GM18519 (cell line): ENCODE measurements at regions not wholly inside any gene's neighbourhood (a gene's known extent, or its start where the extent isn't known, plus 50 kb on each side); places are given as distances from the start of the nearest gene placed in this dataset.

Source experiments
- ATAC-seq: cut with Tn5 transposase; IDR thresholded peaks from one replicate; pipeline ENCODE4 v1.9.1; 2021; ENCODE audit warnings: mild to moderate bottlenecking, moderate library complexity; ENCODE audit not compliant: unreplicated experiment, low FRiP score

GRCh38 chr5:86329318-86329717 lies 288.4 kb upstream of the COX7C start:
- ATAC-seq, result no peak

DNA sequence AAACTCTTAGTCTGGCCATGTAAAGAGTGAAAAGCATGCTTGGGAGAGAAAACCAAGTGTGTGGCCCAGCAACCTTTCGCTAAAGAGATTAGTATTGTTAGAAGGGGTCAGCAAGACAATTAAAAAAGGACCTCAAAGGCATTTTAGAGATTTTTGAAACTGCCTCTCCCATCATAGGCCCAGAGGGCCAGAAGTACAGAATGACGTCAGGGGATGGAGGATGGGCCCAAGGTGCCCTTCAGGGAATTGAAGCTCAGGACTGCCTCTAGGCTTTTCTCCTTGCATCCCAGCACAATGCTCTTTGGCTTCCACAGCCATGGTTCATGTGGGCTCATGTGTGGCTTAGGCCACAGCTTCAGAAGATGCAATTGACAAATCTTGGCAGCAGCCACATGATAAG lies 287.0 kb upstream of the COX7C start:
- no peak for ATAC-seq

DNA sequence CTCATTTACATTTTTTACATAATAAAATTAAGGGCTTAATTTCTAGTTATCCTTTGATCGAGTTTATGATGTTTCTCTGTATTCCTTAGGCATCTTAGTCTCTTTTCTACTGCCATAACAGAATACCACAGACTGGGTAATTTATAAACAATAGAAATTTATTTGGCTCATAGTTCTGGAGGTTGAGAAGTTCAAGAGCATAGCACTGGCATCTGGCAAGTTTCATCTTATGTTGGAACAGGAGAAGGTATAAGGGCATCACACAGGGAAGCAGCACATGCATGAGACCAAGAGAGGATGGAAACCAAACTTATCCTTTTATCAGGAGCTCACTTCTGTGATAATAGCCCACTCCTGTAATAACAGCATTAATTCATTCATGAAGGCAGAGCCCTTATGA lies 284.9 kb upstream of the COX7C start:
- no peak for ATAC-seq

DNA sequence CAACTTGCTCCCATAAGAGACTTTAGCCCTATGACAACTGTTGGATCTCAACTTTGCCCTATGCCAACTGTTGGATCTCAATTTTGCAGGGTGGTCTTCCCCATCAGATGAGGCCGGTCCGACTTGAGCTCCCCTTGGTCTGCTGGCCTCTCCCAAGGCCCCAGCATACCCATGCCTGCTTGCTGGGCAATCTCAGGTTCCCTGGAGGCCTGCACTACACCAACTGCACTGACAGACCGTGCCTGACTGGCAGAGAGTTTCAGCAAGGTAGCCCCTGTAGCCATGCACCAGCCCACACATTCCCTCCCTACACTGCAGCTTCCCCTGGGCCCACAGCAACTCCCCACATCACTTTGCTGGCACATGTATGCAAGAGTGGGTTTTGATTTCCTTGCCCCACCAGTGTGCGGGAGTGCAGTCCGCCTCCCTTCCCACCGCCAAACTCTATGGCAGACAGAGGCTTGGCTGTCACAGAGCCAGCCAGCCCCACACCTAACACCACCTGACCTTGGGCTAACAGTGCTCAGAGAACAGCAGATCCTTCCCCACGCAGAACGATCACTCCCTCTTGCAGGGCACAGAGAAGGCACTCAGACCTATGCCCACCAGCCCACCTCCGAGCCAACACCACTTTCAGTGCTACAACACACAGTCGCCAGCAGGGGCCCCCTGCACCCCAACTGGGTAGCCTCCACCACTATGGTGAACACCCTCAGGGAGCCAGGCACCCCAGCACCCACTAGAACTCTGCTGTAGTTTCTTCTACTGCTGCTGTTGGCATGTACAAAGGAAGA lies 279.9 kb upstream of the COX7C start:
- ATAC-seq, result no peak

DNA sequence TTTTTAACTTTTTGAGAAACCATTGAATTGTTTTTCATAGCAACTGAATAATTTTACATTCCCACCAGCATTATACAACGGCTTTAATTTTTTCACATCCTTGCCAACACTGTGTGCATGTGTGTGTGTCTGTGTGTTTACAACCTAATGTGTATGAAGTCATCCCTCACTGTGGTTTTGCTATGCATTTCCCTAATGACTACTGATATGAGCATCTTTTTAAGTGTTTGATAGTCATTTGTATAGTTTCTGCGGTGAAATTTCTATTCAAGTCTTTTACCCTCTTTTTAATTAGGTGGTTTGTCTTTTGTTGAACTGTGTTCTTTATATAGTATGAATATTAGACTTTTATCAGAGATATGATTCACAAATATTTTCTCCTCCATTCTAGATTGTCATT lies 263.1 kb upstream of the COX7C start:
- ATAC-seq, result peak; percentile 68

- ATAC-seq, result no peak
Measured at GRCh38 chr5:86360801-86361200, 256.9 kb upstream of the COX7C start.

GRCh38 chr5:86371061-86371460 lies 246.7 kb upstream of the COX7C start:
- no peak for ATAC-seq

DNA sequence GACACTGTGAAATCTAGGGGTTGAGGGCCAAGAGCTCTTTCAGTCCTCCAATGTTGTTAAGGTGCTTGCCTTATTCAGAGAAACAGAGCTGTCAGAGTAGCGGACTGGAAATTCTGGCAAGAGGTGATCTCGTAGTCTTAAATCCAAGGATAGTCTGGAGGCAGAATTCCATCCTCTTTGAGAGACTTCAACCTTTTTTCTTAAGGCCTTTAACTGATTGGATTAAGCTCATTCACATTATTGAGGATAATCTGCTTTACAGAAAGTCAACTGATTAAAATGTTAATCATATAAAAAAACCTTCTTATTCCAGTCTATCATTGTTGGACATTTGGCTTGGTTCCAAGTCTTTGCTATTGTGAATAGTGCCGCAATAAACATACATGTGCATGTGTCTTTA lies 243.1 kb upstream of the COX7C start:
- no peak for ATAC-seq

DNA sequence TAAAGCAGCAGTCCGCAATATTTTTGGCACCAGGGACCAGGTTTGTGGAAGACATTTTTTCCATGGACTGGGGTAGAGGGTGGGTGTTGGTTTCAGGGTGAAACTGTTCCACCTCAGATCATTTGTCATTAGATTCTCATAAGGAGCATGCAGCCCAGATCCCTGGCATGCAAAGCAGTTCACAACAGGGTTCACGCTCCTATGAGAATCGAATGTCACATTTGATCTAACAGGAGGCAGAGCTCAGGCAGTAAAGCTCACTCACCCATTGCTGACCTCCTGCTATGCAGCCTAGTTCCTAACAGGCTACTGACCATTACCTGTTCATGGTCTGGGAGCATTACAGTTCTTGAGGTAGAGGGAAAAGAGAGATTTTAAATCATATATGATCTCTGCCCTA lies 241.5 kb upstream of the COX7C start:
- no peak for ATAC-seq

DNA sequence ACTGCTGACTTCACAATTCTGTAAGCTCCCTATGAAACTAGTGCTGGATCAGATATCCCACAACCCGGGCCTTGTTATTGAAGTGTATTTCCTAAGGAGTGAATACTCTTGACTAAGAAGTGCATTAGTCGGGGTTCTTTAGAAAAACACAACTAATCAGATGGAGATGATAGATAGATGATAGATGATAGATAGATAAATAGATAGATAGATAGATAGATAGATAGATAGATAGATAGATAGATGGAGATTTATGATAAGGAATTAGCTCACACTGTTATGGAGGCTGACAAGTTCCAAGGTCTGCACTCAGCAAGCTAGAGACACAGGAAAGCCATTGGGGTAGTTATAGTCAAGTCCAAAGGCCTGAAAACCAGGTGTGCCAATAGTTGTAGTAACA lies 214.6 kb upstream of the COX7C start:
- ATAC-seq, result no peak

GRCh38 chr5:86404256-86404655 lies 213.5 kb upstream of the COX7C start:
- no peak for ATAC-seq

DNA sequence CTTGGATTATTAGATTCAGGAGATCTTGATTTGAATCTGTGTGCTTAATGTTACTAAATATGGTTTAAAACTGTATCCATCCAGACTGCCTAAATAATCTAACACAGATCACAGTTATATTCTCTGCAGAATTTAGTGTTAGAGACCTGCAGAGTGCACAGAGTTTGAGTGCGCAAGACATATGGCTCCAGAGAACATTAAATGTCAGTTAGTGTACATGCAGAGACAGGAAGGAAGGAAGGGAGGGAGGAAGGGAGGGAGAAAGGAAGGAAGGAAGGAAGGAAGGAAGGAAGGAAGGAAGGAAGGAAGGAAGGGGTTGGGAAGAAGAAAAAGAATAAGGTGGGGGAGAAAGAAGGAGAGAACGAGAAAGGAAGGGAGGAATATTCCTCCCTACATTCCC lies 210.0 kb upstream of the COX7C start:
- no peak for ATAC-seq

DNA sequence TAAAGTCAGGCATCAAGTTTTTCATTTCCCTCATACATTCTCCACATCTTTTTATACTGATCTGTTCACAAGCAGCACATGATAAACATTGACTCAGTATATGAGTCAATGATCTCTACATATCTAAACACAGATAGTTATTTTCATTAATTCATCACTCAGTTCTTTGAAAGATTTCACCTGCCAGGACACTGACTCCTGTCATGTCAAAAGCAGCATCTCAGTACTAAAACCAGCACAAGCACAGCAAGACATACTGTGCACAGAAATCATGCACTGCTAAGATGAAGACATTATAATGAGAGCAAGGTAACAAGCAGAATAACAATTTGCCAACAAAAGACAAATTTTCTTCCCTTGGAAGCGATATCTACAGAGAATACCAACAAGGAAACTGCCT lies 206.1 kb upstream of the COX7C start:
- ATAC-seq, result no peak

DNA sequence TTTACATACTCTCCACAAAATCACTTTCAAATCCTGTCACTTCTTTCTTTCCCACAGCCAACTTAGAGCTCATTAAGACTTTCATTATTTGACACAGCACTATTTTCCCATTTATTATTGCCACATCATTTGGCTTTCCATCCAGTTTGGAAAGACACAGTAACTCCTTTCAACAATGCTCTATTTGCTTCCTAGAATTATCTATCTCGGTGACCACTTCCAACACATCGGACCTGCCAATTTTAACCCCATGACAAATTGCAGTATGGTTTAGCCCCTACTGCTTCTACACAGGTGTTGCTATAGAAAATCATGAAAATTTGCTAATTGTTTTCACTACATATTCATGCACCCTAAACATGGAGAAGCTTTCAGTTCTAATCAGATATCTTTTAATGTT lies 190.6 kb upstream of the COX7C start:
- no peak for ATAC-seq

- no peak for ATAC-seq
Measured at GRCh38 chr5:86439593-86440110, 178.1 kb upstream of the COX7C start.

- no peak for ATAC-seq
Measured at GRCh38 chr5:86442036-86442745, 175.6 kb upstream of the COX7C start.

- no peak for ATAC-seq
Measured at GRCh38 chr5:86447362-86447761, 170.4 kb upstream of the COX7C start.

DNA sequence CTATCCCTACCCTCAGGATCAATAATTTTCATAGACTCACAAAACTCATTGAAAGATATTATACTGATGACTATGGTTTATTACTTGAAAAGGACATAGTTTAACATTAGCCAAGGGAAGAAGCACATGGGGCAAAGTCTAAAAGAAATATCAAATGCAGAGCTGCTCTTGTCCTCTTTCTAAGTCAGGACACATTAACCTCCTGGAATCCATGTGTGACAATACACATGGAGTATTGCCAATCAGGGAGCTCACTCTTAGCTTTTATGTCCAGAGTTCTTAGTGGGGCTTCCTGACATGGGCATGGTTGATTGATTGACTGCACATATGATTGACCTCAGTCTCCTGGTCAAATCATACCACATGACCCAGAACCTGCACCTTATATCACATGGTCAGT lies 165.5 kb upstream of the COX7C start:
- no peak for ATAC-seq

DNA sequence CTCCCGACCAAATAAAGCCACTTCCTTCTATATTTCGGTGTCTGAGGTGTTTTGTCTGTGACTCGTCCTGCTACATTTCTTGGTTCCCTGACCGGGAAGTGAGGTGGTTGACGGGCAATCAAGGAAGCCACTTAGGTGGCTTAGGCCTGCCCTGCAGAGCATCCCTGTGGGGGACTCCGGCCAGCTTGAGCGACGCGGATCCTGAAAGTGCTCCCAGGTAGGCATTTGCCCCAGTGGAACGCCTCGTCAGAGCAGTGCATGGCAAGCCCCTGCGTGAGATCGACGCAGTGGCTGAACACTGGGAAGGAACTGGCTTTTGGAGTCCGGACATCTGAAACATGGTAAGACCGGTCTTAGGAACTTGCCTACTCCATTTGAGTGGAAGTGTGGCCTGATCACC lies 157.2 kb upstream of the COX7C start:
- ATAC-seq, result no peak

DNA sequence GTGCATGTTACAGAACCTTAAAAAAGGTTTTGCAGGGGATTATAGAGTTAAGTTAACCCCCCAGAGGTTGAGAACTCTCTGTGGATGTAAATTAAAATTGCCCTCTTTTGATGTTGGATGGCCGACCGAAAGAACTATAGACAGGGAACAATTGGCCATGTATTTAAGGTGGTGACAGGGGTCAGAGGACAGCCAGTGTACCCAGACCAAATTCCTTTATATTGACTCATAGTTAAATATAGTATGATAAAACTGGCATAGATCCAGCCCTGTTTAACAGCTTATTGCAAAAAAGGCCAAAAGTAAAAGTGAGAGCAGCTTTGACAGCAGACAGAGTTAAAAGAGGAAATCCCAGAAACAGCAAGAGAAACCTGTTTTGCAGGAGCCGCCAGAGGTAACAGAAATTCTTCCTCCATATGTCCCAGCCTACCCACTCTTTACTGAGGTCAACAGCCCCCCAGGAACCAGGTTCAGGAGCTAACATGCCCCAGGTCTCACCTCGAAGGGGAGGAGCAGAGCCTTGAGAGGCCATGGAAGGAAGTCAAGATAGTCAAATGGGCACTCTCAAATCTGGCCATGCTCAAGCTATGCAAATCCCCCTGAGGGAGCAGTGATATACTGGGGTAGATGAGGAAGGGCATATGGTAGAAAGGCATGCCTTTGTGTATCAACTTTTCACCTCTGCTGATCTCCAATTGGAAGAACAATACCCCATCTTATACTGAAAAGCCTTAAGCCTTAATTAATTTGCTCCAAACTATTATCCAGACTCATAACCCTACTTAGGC lies 156.4 kb upstream of the COX7C start:
- ATAC-seq, result no peak

GRCh38 chr5:86463339-86463738 lies 154.4 kb upstream of the COX7C start:
- ATAC-seq, result no peak
